WI38 (cell line): ENCODE measurements at regions not wholly inside any gene's neighbourhood (a gene's known extent, or its start where the extent isn't known, plus 50 kb on each side); places are given as distances from the start of the nearest gene placed in this dataset.
"Not testable (repeated sequence)": the region's sequence is repeated elsewhere in the genome, so short reads cannot be mapped to it uniquely, and the experiment has no call there.

Source experiments
- H3K4me3 ChIP-seq: 2 replicates; pipeline ENCODE4 v1.5.1; 2011; ENCODE audit warnings: low read depth, mild to moderate bottlenecking, control low read depth, low read length
- CTCF ChIP-seq: IDR thresholded peaks from 2 replicates; pipeline ENCODE4 v1.5.1; 2012; ENCODE audit warnings: low read depth, mild to moderate bottlenecking, control low read depth, low read length

GRCh38 chr12:128111951-128112350 lies 155.0 kb upstream of the TMEM132C start:
- no peak for TF ChIP-seq CTCF
- H3K4me3 ChIP-seq, result no peak overlapping the region

GRCh38 chr12:128113250-128113649 lies 153.7 kb upstream of the TMEM132C start:
- not testable (repeated sequence) for H3K4me3 ChIP-seq

GRCh38 chr12:128114485-128114884 lies 152.5 kb upstream of the TMEM132C start:
- H3K4me3 ChIP-seq, result no peak overlapping the region
- no peak for TF ChIP-seq CTCF

GRCh38 chr12:128116537-128116936 lies 150.4 kb upstream of the TMEM132C start:
- no peak for TF ChIP-seq CTCF
- no peak overlapping the region for H3K4me3 ChIP-seq

GRCh38 chr12:128120035-128120434 lies 146.9 kb upstream of the TMEM132C start:
- H3K4me3 ChIP-seq, result no peak overlapping the region
- TF ChIP-seq CTCF, result no peak

- H3K4me3 ChIP-seq, result no peak overlapping the region
- no peak for TF ChIP-seq CTCF
These were observed 145.5 kb upstream of the TMEM132C start for GRCh38 chr12:128121424-128121823.

- no peak overlapping the region for H3K4me3 ChIP-seq
These were observed 143.9 kb upstream of the TMEM132C start for GRCh38 chr12:128123096-128123495.

More at GRCh38 chr12:128123096-128123495, 143.9 kb upstream of the TMEM132C start:
- TF ChIP-seq CTCF, result no peak
